OCI-LY7 (cell line): ENCODE measurements at regions not wholly inside any gene's neighbourhood (a gene's known extent, or its start where the extent isn't known, plus 50 kb on each side); places are given as distances from the start of the nearest gene placed in this dataset.

ENCODE experiments used
- BruUV-seq: library from RNA; stranded (reverse); fragments of 400-500 nt; replicated peaks from 2 replicates; lab custom pipeline; 2021; lab: Mats Ljungman, UMichigan
- CTCF ChIA-PET: fragments of 300-600 bp; sonication (Branson Sonifier 250); formaldehyde crosslinking; loops from one replicate; lab custom pipeline; 2022; ENCODE audit warnings: antibody characterized with exemption; ENCODE audit not compliant: unreplicated experiment; lab: Charles Lee
- POLR2A ChIA-PET: fragments of 300-600 bp; sonication (Branson Sonifier 250); formaldehyde crosslinking; loops from one replicate; lab custom pipeline; 2022; ENCODE audit warnings: antibody characterized with exemption; lab: Charles Lee
- DNase-seq: peaks from one replicate; pipeline ENCODE4 v3.0.0-alpha.2; 2015; ENCODE audit warnings: low spot score
- H2AFZ ChIP-seq: fragments of 200-600 bp; sonication (generic), shearing (Covaris generic); 2 replicates; pipeline ENCODE4 v1.6.1; 2014; ENCODE audit warnings: mild to moderate bottlenecking, antibody characterized with exemption, low read length, moderate library complexity
- H3K27ac ChIP-seq: fragments of 200-600 bp; sonication (generic); 2 replicates; pipeline ENCODE4 v1.5.1; 2014; ENCODE audit warnings: mixed run types, low read depth, mild to moderate bottlenecking, moderate library complexity, low read length, inconsistent platforms; ENCODE audit not compliant: poor library complexity, severe bottlenecking
- H3K36me3 ChIP-seq: fragments of 200-600 bp; sonication (generic); 2 replicates; pipeline ENCODE4 v1.6.1; 2014; ENCODE audit warnings: mild to moderate bottlenecking, antibody characterized with exemption, low read length, moderate library complexity, mixed read lengths; ENCODE audit not compliant: insufficient read depth
- H3K4me1 ChIP-seq: fragments of 200-600 bp; sonication (generic); 2 replicates; pipeline ENCODE4 v1.5.1; 2014; ENCODE audit warnings: mild to moderate bottlenecking, low read length; ENCODE audit not compliant: insufficient read depth, poor library complexity, severe bottlenecking
- H3K4me2 ChIP-seq: fragments of 200-600 bp; sonication (generic); 2 replicates; pipeline ENCODE4 v1.6.1; 2014; ENCODE audit warnings: mild to moderate bottlenecking, low read length
- H3K4me3 ChIP-seq: fragments of 200-600 bp; sonication (generic); 2 replicates; pipeline ENCODE4 v1.5.1; 2014; ENCODE audit warnings: mild to moderate bottlenecking, low read depth, low read length; ENCODE audit not compliant: poor library complexity, severe bottlenecking
- H3K79me2 ChIP-seq: fragments of 200-600 bp; sonication (generic); 2 replicates; pipeline ENCODE4 v1.6.1; 2016; ENCODE audit warnings: low read depth, mild to moderate bottlenecking, low read length, moderate library complexity, mixed read lengths; ENCODE audit not compliant: insufficient read depth
- H3K9me2 ChIP-seq: fragments of 200-600 bp; sonication (generic); 2 replicates; pipeline ENCODE4 v1.6.1; 2016; ENCODE audit warnings: mild to moderate bottlenecking, low read length, mixed read lengths; ENCODE audit not compliant: insufficient read depth
- H3K9me3 ChIP-seq: fragments of 200-600 bp; sonication (generic); 2 replicates; pipeline ENCODE4 v1.6.1; 2014; ENCODE audit warnings: mild to moderate bottlenecking, mixed run types, low read length, mixed read lengths
- H4K20me1 ChIP-seq: fragments of 200-600 bp; sonication (generic); 2 replicates; pipeline ENCODE4 v1.6.1; 2014; ENCODE audit warnings: mild to moderate bottlenecking, antibody characterized with exemption, low read length, moderate library complexity, mixed read lengths; ENCODE audit not compliant: insufficient read depth
- EZH2phosphoT487 ChIP-seq: fragments of 200-600 bp; sonication (generic); IDR thresholded peaks from 2 replicates; pipeline ENCODE4 v1.6.1; 2018; ENCODE audit warnings: low read depth, borderline replicate concordance, mild to moderate bottlenecking, mixed run types, antibody characterized with exemption, low read length, moderate library complexity, mixed read lengths
- intact Hi-C: fragments of 100-400 bp; cut with micrococcal nuclease; formaldehyde crosslinking; loops from one replicate; pipeline ENCODE4 v1.10.0; 2022; ENCODE audit not compliant: unreplicated experiment
- TF ChIP-seq, protein P1 (sequence below): fragments of 200-600 bp; sonication (generic); conservative IDR thresholded peaks from 2 replicates; pipeline ENCODE4 v1.5.1; 2014; ENCODE audit warnings: mild to moderate bottlenecking, antibody characterized with exemption, low read length, moderate library complexity, mixed read lengths

DNA sequence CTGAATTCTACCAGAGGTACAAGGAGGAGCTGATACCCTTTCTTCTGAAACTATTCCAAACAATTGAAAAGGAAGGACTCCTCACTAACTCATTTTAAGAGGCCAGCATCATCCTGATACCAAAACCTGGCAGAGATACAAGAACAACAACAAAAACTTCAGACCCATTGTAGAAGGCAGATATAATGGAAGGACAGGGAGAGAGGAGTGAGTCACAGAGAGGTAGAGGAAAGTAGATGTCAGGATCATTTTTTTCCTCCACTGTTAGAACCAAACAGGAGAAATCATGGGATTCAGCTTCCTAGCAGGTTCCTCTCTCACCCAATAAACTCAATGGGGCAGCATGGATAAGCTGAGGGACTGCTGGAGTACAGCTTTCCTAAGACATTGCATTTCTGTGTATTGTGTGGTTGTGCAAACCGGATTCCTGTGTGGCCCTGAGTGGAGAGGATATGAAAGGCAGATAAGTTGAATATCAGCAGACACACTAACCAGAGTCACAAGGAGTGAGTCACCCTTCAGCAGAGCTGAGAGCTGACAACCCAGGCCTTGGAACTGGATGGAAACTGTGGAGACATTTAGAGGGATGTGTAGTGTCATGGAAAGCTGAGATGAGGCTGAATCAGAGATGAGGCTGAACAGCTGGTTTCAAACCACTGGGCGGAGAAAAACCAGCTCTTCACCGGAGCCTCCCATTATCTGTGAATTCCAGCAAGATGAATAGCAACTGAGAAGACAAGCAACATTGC lies 60.9 kb upstream of the MMADHC start:
- Histone ChIP-seq H3K27ac (no peak overlapping the region), H3K4me3 (no peak overlapping the region), H4K20me1 (no peaks in the 10 kb centered on the region), H3K4me1 (no peaks in the 10 kb centered on the region), H2AFZ (no peak overlapping the region), H3K9me3 (no peaks in the 10 kb centered on the region), H3K4me2 (no peak overlapping the region), H3K79me2 (no peaks in the 10 kb centered on the region), H3K36me3 (no peaks in the 10 kb centered on the region), H3K9me2 (no peaks in the 10 kb centered on the region)
- no peak for DNase-seq
- CTCF ChIA-PET = no interaction called here
- TF ChIP-seq, protein P1, sequence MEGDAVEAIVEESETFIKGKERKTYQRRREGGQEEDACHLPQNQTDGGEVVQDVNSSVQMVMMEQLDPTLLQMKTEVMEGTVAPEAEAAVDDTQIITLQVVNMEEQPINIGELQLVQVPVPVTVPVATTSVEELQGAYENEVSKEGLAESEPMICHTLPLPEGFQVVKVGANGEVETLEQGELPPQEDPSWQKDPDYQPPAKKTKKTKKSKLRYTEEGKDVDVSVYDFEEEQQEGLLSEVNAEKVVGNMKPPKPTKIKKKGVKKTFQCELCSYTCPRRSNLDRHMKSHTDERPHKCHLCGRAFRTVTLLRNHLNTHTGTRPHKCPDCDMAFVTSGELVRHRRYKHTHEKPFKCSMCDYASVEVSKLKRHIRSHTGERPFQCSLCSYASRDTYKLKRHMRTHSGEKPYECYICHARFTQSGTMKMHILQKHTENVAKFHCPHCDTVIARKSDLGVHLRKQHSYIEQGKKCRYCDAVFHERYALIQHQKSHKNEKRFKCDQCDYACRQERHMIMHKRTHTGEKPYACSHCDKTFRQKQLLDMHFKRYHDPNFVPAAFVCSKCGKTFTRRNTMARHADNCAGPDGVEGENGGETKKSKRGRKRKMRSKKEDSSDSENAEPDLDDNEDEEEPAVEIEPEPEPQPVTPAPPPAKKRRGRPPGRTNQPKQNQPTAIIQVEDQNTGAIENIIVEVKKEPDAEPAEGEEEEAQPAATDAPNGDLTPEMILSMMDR = no peak
- no peak for TF ChIP-seq EZH2phosphoT487
- POLR2A ChIA-PET = interaction anchor here (0.9 kb wide), 1 partner anchor 1145 kb away, joined by 3 read pairs; no protein-coding TSS in a partner anchor
- no TSS peak for BruUV-seq
- intact Hi-C loops = no loop called here

DNA sequence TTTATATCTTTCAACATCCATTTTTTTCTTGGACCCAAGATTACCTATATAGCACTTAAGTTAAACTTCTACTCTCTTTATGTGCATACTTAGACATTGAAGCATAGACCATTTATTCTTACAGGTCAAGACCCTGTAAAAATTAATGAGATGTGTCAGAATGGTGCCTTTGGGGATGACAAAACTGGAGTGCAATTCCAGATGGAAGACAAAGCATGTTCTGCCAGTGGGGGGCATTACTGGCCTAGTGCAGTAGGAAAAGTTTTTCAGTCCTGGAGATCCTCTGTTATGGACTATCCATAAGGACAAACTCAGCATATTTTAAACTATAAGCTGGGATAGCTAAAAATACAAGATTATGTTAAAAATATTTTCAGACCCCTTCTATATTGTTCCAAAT lies 57.8 kb upstream of the MMADHC start:
- Histone ChIP-seq H2AFZ (no peak overlapping the region), H3K9me2 (no peaks in the 10 kb centered on the region), H4K20me1 (no peaks in the 10 kb centered on the region), H3K4me3 (no peak overlapping the region), H3K27ac (no peak overlapping the region), H3K36me3 (no peaks in the 10 kb centered on the region), H3K4me1 (no peaks in the 10 kb centered on the region), H3K4me2 (no peak overlapping the region), H3K79me2 (no peaks in the 10 kb centered on the region), H3K9me3 (no peaks in the 10 kb centered on the region)
- CTCF ChIA-PET = no interaction called here
- intact Hi-C loops = no loop called here
- no peak for DNase-seq
- BruUV-seq = no TSS peak
- POLR2A ChIA-PET = interaction anchor here (1.0 kb wide), 1 partner anchor 16 kb away, joined by 3 read pairs; no protein-coding TSS in a partner anchor
- TF ChIP-seq, protein P1 = no peak
- TF ChIP-seq EZH2phosphoT487 = no peak
